ENCODE measurements at regions not wholly inside any gene's neighbourhood (a gene's known extent, or its start where the extent isn't known, plus 50 kb on each side); places are given as distances from the start of the nearest gene placed in this dataset.

- Histone ChIP-seq H3K79me2 (ENCODE audit: insufficient read depth, low read length) (no peaks in the 10 kb centered on the region), H3K9ac (ENCODE audit: low read length) (no peak overlapping the region), H3K36me3 (ENCODE audit: low read length) (no peaks in the 10 kb centered on the region), H3K27me3 (ENCODE audit: low read length) (no peaks in the 10 kb centered on the region), H3K4me3 (ENCODE audit: insufficient read depth, low read length, poor library complexity, severe bottlenecking) (no peak overlapping the region), H4K20me1 (ENCODE audit: low read depth, low read length) (no peaks in the 10 kb centered on the region), H3K4me2 (ENCODE audit: low read depth, low read length, poor library complexity, severe bottlenecking) (no peak overlapping the region), H3K9me2 (replicated peaks; ENCODE audit: insufficient read depth, low read length) (no peaks in the 10 kb centered on the region), H3K27ac (ENCODE audit: low read depth, low read length) (no peak overlapping the region), H3F3A (ENCODE audit: insufficient read depth) (no peaks in the 10 kb centered on the region), H3K9me3 (ENCODE audit: insufficient read depth, low read length) (no peaks in the 10 kb centered on the region), H2AFZ (ENCODE audit: low read depth, low read length, severe bottlenecking) (no peak overlapping the region)
- TF ChIP-seq CTCF (IDR thresholded peaks at IDR 0.05; ENCODE audit: insufficient read depth, low read length, poor library complexity, severe bottlenecking) (no peak), EZH2phosphoT487 (conservative IDR thresholded peaks at IDR 0.05; ENCODE audit: low read length) (no peak)
Measured at GRCh38 chr17:72561266-72561665, 440.4 kb downstream of the SOX9 start.

GRCh38 chr17:72561680-72562079 is 440.9 kb downstream of the SOX9 start:
- Histone ChIP-seq H2AFZ (ENCODE audit: low read depth, low read length, severe bottlenecking) (no peak overlapping the region), H3K9me2 (replicated peaks; ENCODE audit: insufficient read depth, low read length) (no peaks in the 10 kb centered on the region), H3K4me3 (ENCODE audit: insufficient read depth, low read length, poor library complexity, severe bottlenecking) (no peak overlapping the region), H3K27me3 (ENCODE audit: low read length) (no peaks in the 10 kb centered on the region), H4K20me1 (ENCODE audit: low read depth, low read length) (no peaks in the 10 kb centered on the region), H3K79me2 (ENCODE audit: insufficient read depth, low read length) (no peaks in the 10 kb centered on the region), H3K36me3 (ENCODE audit: low read length) (no peaks in the 10 kb centered on the region), H3F3A (ENCODE audit: insufficient read depth) (no peaks in the 10 kb centered on the region), H3K9me3 (ENCODE audit: insufficient read depth, low read length) (no peaks in the 10 kb centered on the region), H3K9ac (ENCODE audit: low read length) (no peak overlapping the region), H3K27ac (ENCODE audit: low read depth, low read length) (no peak overlapping the region), H3K4me2 (ENCODE audit: low read depth, low read length, poor library complexity, severe bottlenecking) (no peak overlapping the region)
- TF ChIP-seq EZH2phosphoT487 (conservative IDR thresholded peaks at IDR 0.05; ENCODE audit: low read length) (no peak), CTCF (IDR thresholded peaks at IDR 0.05; ENCODE audit: insufficient read depth, low read length, poor library complexity, severe bottlenecking) (no peak)

- H3K79me2 ChIP-seq (ENCODE audit: insufficient read depth, low read length) = no peaks in the 10 kb centered on the region
- H3K9ac ChIP-seq (ENCODE audit: low read length) = no peak overlapping the region
- no peak overlapping the region for H3K4me3 ChIP-seq (ENCODE audit: insufficient read depth, low read length, poor library complexity, severe bottlenecking)
- TF ChIP-seq CTCF (IDR thresholded peaks at IDR 0.05; ENCODE audit: insufficient read depth, low read length, poor library complexity, severe bottlenecking) = no peak
- TF ChIP-seq EZH2phosphoT487 (conservative IDR thresholded peaks at IDR 0.05; ENCODE audit: low read length) = no peak
- H3F3A ChIP-seq (ENCODE audit: insufficient read depth) = no peaks in the 10 kb centered on the region
- H3K27ac ChIP-seq (ENCODE audit: low read depth, low read length) = no peak overlapping the region
- no peaks in the 10 kb centered on the region for H4K20me1 ChIP-seq (ENCODE audit: low read depth, low read length)
- no peaks in the 10 kb centered on the region for H3K9me2 ChIP-seq (replicated peaks; ENCODE audit: insufficient read depth, low read length)
- H2AFZ ChIP-seq (ENCODE audit: low read depth, low read length, severe bottlenecking) = no peak overlapping the region
- no peaks in the 10 kb centered on the region for H3K9me3 ChIP-seq (ENCODE audit: insufficient read depth, low read length)
- no peaks in the 10 kb centered on the region for H3K36me3 ChIP-seq (ENCODE audit: low read length)
- H3K4me2 ChIP-seq (ENCODE audit: low read depth, low read length, poor library complexity, severe bottlenecking) = no peak overlapping the region
- no peaks in the 10 kb centered on the region for H3K27me3 ChIP-seq (ENCODE audit: low read length)
Measured at GRCh38 chr17:72562615-72563188, 441.9 kb downstream of the SOX9 start.
